C4-2B (cell line): ENCODE measurements at regions not wholly inside any gene's neighbourhood (a gene's known extent, or its start where the extent isn't known, plus 50 kb on each side); places are given as distances from the start of the nearest gene placed in this dataset.

ENCODE experiments used
- ZFX ChIP-seq: fragments of 450-650 bp; IDR thresholded peaks from 2 replicates; pipeline ENCODE4 v1.6.1; 2017
- TF ChIP-seq, protein P1 (sequence below): fragments of 450-650 bp; conservative IDR thresholded peaks from 2 replicates; pipeline ENCODE4 v1.5.1; 2017; ENCODE audit warnings: mild to moderate bottlenecking

DNA sequence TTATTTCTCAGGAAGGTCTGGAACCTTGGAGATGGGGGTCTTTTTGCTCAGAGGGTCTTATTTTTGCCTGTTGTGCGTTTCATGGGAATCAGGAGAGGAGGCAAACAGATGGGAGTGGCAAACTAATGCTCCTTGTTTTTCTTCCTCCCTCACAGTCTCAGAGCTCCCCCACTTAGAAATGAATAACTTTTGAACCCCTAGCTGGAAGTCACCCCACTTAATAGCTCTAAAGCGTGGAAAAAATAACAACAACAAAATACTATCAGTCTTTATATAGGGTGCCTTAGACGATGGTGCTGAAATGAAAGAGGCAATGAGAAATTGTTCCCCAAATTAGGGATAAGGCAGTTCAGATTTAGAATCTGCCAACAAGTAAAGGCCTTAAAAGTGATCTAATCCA lies 76.8 kb upstream of the BDNF start:
- TF ChIP-seq, protein P1, sequence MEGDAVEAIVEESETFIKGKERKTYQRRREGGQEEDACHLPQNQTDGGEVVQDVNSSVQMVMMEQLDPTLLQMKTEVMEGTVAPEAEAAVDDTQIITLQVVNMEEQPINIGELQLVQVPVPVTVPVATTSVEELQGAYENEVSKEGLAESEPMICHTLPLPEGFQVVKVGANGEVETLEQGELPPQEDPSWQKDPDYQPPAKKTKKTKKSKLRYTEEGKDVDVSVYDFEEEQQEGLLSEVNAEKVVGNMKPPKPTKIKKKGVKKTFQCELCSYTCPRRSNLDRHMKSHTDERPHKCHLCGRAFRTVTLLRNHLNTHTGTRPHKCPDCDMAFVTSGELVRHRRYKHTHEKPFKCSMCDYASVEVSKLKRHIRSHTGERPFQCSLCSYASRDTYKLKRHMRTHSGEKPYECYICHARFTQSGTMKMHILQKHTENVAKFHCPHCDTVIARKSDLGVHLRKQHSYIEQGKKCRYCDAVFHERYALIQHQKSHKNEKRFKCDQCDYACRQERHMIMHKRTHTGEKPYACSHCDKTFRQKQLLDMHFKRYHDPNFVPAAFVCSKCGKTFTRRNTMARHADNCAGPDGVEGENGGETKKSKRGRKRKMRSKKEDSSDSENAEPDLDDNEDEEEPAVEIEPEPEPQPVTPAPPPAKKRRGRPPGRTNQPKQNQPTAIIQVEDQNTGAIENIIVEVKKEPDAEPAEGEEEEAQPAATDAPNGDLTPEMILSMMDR = no peak
- no peak for TF ChIP-seq ZFX
